Esophagus muscularis mucosa (tissue), 4 donors: ENCODE measurements at regions not wholly inside any gene's neighbourhood (a gene's known extent, or its start where the extent isn't known, plus 50 kb on each side); places are given as distances from the start of the nearest gene placed in this dataset.

ENCODE experiments used
- EP300 ChIP-seq: sonication (generic); formaldehyde crosslinking; IDR thresholded peaks from one replicate; pipeline ENCODE4 v1.6.1; 2017; ENCODE audit warnings: antibody characterized with exemption
- POLR2AphosphoS5 ChIP-seq, 2 donors: sonication (generic); formaldehyde crosslinking; IDR thresholded peaks; one replicate each; pipeline ENCODE4 v1.6.1; 2017; ENCODE audit warnings: antibody characterized with exemption in 2 of 2
- TF ChIP-seq, protein P1 (sequence below), 3 experiments: fragments of 200-600 bp in 2 of 3; fragments of 450-650 bp in 1 of 3; sonication (generic) in 2 of 3; IDR thresholded peaks; one replicate each; pipeline ENCODE4 v1.5.1; 2017 to 2019; ENCODE audit warnings: antibody characterized with exemption in 3 of 3, mild to moderate bottlenecking in 2 of 3, moderate library complexity in 1 of 3

GRCh38 chrX:125439194-125439849 lies 119.7 kb downstream of the TEX13C start:
- TF ChIP-seq EP300 (no peak), POLR2AphosphoS5 (IDR thresholded peaks at IDR 0.05) (no peak)
- TF ChIP-seq, protein P1, sequence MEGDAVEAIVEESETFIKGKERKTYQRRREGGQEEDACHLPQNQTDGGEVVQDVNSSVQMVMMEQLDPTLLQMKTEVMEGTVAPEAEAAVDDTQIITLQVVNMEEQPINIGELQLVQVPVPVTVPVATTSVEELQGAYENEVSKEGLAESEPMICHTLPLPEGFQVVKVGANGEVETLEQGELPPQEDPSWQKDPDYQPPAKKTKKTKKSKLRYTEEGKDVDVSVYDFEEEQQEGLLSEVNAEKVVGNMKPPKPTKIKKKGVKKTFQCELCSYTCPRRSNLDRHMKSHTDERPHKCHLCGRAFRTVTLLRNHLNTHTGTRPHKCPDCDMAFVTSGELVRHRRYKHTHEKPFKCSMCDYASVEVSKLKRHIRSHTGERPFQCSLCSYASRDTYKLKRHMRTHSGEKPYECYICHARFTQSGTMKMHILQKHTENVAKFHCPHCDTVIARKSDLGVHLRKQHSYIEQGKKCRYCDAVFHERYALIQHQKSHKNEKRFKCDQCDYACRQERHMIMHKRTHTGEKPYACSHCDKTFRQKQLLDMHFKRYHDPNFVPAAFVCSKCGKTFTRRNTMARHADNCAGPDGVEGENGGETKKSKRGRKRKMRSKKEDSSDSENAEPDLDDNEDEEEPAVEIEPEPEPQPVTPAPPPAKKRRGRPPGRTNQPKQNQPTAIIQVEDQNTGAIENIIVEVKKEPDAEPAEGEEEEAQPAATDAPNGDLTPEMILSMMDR (IDR thresholded peaks at IDR 0.05): no peak
